ENCODE measurements at regions not wholly inside any gene's neighbourhood (a gene's known extent, or its start where the extent isn't known, plus 50 kb on each side); places are given as distances from the start of the nearest gene placed in this dataset.

- Histone ChIP-seq H2BK15ac (ENCODE audit: low read depth, poor library complexity, severe bottlenecking) (no peak overlapping the region), H3K4ac (ENCODE audit: low read depth in 1 of 2, low read length in 2 of 2) (no peak overlapping the region), H3K18ac (ENCODE audit: low read depth in 1 of 2, low read length in 2 of 2) (no peak overlapping the region), H4K8ac (ENCODE audit: low read length) (no peak overlapping the region), H2BK5ac (ENCODE audit: low read depth, low read length, poor library complexity, severe bottlenecking) (no peak overlapping the region), H2BK12ac (ENCODE audit: low read length in 2 of 2) (no peak overlapping the region), H2AFZ (ENCODE audit: low read depth, low read length) (no peak overlapping the region), H3K14ac (ENCODE audit: low read length in 2 of 2) (no peak overlapping the region), H3K27ac (ENCODE audit: low read length, poor library complexity, severe bottlenecking) (no peak overlapping the region), H3K23ac (ENCODE audit: low read length in 2 of 2) (no peak overlapping the region), H2BK120ac (ENCODE audit: low read depth, low read length) (no peak overlapping the region), H3K4me2 (ENCODE audit: low read length, poor library complexity, severe bottlenecking) (no peak overlapping the region), H3K79me1 (replicated peaks; ENCODE audit: low read length, poor library complexity, severe bottlenecking) (no peaks in the 10 kb centered on the region), H3K4me3 (ENCODE audit: insufficient read depth in 1 of 2, low read depth in 1 of 2, low read length in 2 of 2) (no peak overlapping the region), H3K9me3 (ENCODE audit: control insufficient read depth, low read length) (peaks cover 9% of the 10 kb centered on the region), H3K9ac (ENCODE audit: low read length) (no peak overlapping the region), H3K36me3 (ENCODE audit: control insufficient read depth in 1 of 2, insufficient read depth in 2 of 2, low read depth in 1 of 2, low read length in 2 of 2) (no peaks in the 10 kb centered on the region), H4K91ac (ENCODE audit: low read length) (no peak overlapping the region), H3K4me1 (ENCODE audit: control insufficient read depth, insufficient read depth, low read depth, low read length) (no peaks in the 10 kb centered on the region), H3K27me3 (ENCODE audit: control insufficient read depth in 1 of 2, insufficient read depth in 1 of 2, low read length in 2 of 2) (no peaks in the 10 kb centered on the region), H2AK5ac (ENCODE audit: low read length, severe bottlenecking) (no peak overlapping the region)
- DNase-seq, result no peak
- no CpG with 5 or more reads among the region's 1 CpG for WGBS
Measured at GRCh38 chr18:72161691-72162090, 382.5 kb downstream of the CBLN2 start.

- Histone ChIP-seq H3K27me3 (ENCODE audit: control insufficient read depth in 1 of 2, insufficient read depth in 1 of 2, low read length in 2 of 2) (no peaks in the 10 kb centered on the region), H3K9ac (ENCODE audit: low read length) (no peak overlapping the region), H4K8ac (ENCODE audit: low read length) (no peak overlapping the region), H2AK5ac (ENCODE audit: low read length, severe bottlenecking) (no peak overlapping the region), H2AFZ (ENCODE audit: low read depth, low read length) (no peak overlapping the region), H2BK12ac (ENCODE audit: low read length in 2 of 2) (no peak overlapping the region), H3K4me2 (ENCODE audit: low read length, poor library complexity, severe bottlenecking) (no peak overlapping the region), H3K4me1 (ENCODE audit: control insufficient read depth, insufficient read depth, low read depth, low read length) (no peaks in the 10 kb centered on the region), H3K14ac (ENCODE audit: low read length in 2 of 2) (no peak overlapping the region), H3K9me3 (ENCODE audit: control insufficient read depth, low read length) (peaks cover 2% of the 10 kb centered on the region), H4K91ac (ENCODE audit: low read length) (no peak overlapping the region), H3K79me1 (replicated peaks; ENCODE audit: low read length, poor library complexity, severe bottlenecking) (no peaks in the 10 kb centered on the region), H2BK15ac (ENCODE audit: low read depth, poor library complexity, severe bottlenecking) (no peak overlapping the region), H3K27ac (ENCODE audit: low read length, poor library complexity, severe bottlenecking) (no peak overlapping the region), H2BK120ac (ENCODE audit: low read depth, low read length) (no peak overlapping the region), H2BK5ac (ENCODE audit: low read depth, low read length, poor library complexity, severe bottlenecking) (no peak overlapping the region), H3K18ac (ENCODE audit: low read depth in 1 of 2, low read length in 2 of 2) (no peak overlapping the region), H3K4ac (ENCODE audit: low read depth in 1 of 2, low read length in 2 of 2) (no peak overlapping the region), H3K23ac (ENCODE audit: low read length in 2 of 2) (no peak overlapping the region), H3K4me3 (ENCODE audit: insufficient read depth in 1 of 2, low read depth in 1 of 2, low read length in 2 of 2) (no peak overlapping the region), H3K36me3 (ENCODE audit: control insufficient read depth in 1 of 2, insufficient read depth in 2 of 2, low read depth in 1 of 2, low read length in 2 of 2) (no peaks in the 10 kb centered on the region)
- no peak for DNase-seq
- 77% methylated on average over 3 of the region's 5 CpGs for WGBS
Measured at GRCh38 chr18:72160510-72161445, 383.4 kb downstream of the CBLN2 start.

- WGBS, result 78% methylated on average over 5 of the region's 5 CpGs
Measured at GRCh38 chr18:72155327-72155726, 388.8 kb downstream of the CBLN2 start.

GRCh38 chr18:72154926-72155325 is 389.2 kb downstream of the CBLN2 start:
- H3K4me1 ChIP-seq (ENCODE audit: control insufficient read depth, insufficient read depth, low read depth, low read length), result no peaks in the 10 kb centered on the region
- no peak overlapping the region for H4K8ac ChIP-seq (ENCODE audit: low read length)

More at GRCh38 chr18:72155327-72155726, 388.8 kb downstream of the CBLN2 start:
- no peak overlapping the region for H4K8ac ChIP-seq (ENCODE audit: low read length)
- no peaks in the 10 kb centered on the region for H3K27me3 ChIP-seq (ENCODE audit: control insufficient read depth in 1 of 2, insufficient read depth in 1 of 2, low read length in 2 of 2)
- no peak overlapping the region for H2BK120ac ChIP-seq (ENCODE audit: low read depth, low read length)
- H2AK5ac ChIP-seq (ENCODE audit: low read length, severe bottlenecking), result no peak overlapping the region
- no peak overlapping the region for H2BK5ac ChIP-seq (ENCODE audit: low read depth, low read length, poor library complexity, severe bottlenecking)
- no peak overlapping the region for H3K27ac ChIP-seq (ENCODE audit: low read length, poor library complexity, severe bottlenecking)
- H3K4ac ChIP-seq (ENCODE audit: low read depth in 1 of 2, low read length in 2 of 2), result no peak overlapping the region
- no peaks in the 10 kb centered on the region for H3K4me1 ChIP-seq (ENCODE audit: control insufficient read depth, insufficient read depth, low read depth, low read length)
- no peaks in the 10 kb centered on the region for H3K79me1 ChIP-seq (replicated peaks; ENCODE audit: low read length, poor library complexity, severe bottlenecking)
- no peak for DNase-seq
- no peak overlapping the region for H2BK12ac ChIP-seq (ENCODE audit: low read length in 2 of 2)
- no peak overlapping the region for H3K18ac ChIP-seq (ENCODE audit: low read depth in 1 of 2, low read length in 2 of 2)
- H3K9ac ChIP-seq (ENCODE audit: low read length), result no peak overlapping the region
- no peak overlapping the region for H4K91ac ChIP-seq (ENCODE audit: low read length)
- H3K4me2 ChIP-seq (ENCODE audit: low read length, poor library complexity, severe bottlenecking), result no peak overlapping the region
- H3K14ac ChIP-seq (ENCODE audit: low read length in 2 of 2), result no peak overlapping the region
- no peak overlapping the region for H3K4me3 ChIP-seq (ENCODE audit: insufficient read depth in 1 of 2, low read depth in 1 of 2, low read length in 2 of 2)
- H3K9me3 ChIP-seq (ENCODE audit: control insufficient read depth, low read length), result peaks cover 2% of the 10 kb centered on the region
- H2AFZ ChIP-seq (ENCODE audit: low read depth, low read length), result no peak overlapping the region
- H2BK15ac ChIP-seq (ENCODE audit: low read depth, poor library complexity, severe bottlenecking), result no peak overlapping the region
- H3K23ac ChIP-seq (ENCODE audit: low read length in 2 of 2), result no peak overlapping the region
- H3K36me3 ChIP-seq (ENCODE audit: control insufficient read depth in 1 of 2, insufficient read depth in 2 of 2, low read depth in 1 of 2, low read length in 2 of 2), result no peaks in the 10 kb centered on the region

More at GRCh38 chr18:72154926-72155325, 389.2 kb downstream of the CBLN2 start:
- no peaks in the 10 kb centered on the region for H3K79me1 ChIP-seq (replicated peaks; ENCODE audit: low read length, poor library complexity, severe bottlenecking)
- no peak overlapping the region for H2BK120ac ChIP-seq (ENCODE audit: low read depth, low read length)
- H3K36me3 ChIP-seq (ENCODE audit: control insufficient read depth in 1 of 2, insufficient read depth in 2 of 2, low read depth in 1 of 2, low read length in 2 of 2), result no peaks in the 10 kb centered on the region
- no peak overlapping the region for H3K27ac ChIP-seq (ENCODE audit: low read length, poor library complexity, severe bottlenecking)
- peaks cover 2% of the 10 kb centered on the region for H3K9me3 ChIP-seq (ENCODE audit: control insufficient read depth, low read length)
- no peak overlapping the region for H3K4ac ChIP-seq (ENCODE audit: low read depth in 1 of 2, low read length in 2 of 2)
- H4K91ac ChIP-seq (ENCODE audit: low read length), result no peak overlapping the region
- H3K27me3 ChIP-seq (ENCODE audit: control insufficient read depth in 1 of 2, insufficient read depth in 1 of 2, low read length in 2 of 2), result no peaks in the 10 kb centered on the region
- no peak overlapping the region for H3K23ac ChIP-seq (ENCODE audit: low read length in 2 of 2)
- H2AFZ ChIP-seq (ENCODE audit: low read depth, low read length), result no peak overlapping the region
- DNase-seq, result no peak
- H2BK15ac ChIP-seq (ENCODE audit: low read depth, poor library complexity, severe bottlenecking), result no peak overlapping the region
- no peak overlapping the region for H3K14ac ChIP-seq (ENCODE audit: low read length in 2 of 2)
- H3K9ac ChIP-seq (ENCODE audit: low read length), result no peak overlapping the region
- H3K4me3 ChIP-seq (ENCODE audit: insufficient read depth in 1 of 2, low read depth in 1 of 2, low read length in 2 of 2), result no peak overlapping the region
- H2BK5ac ChIP-seq (ENCODE audit: low read depth, low read length, poor library complexity, severe bottlenecking), result no peak overlapping the region
- H2AK5ac ChIP-seq (ENCODE audit: low read length, severe bottlenecking), result no peak overlapping the region
- WGBS, result 67% methylated on average over 1 of the region's 2 CpGs
- no peak overlapping the region for H3K18ac ChIP-seq (ENCODE audit: low read depth in 1 of 2, low read length in 2 of 2)
- no peak overlapping the region for H2BK12ac ChIP-seq (ENCODE audit: low read length in 2 of 2)
- H3K4me2 ChIP-seq (ENCODE audit: low read length, poor library complexity, severe bottlenecking), result no peak overlapping the region

Measured in mesenchymal stem cell (in vitro differentiated cells and primary cell).